H9 (cell line): ENCODE measurements at regions not wholly inside any gene's neighbourhood (a gene's known extent, or its start where the extent isn't known, plus 50 kb on each side); places are given as distances from the start of the nearest gene placed in this dataset.

Source experiments
- DNase-seq: peaks from one replicate; pipeline ENCODE4 v3.0.0-alpha.2; 2017
- H2AFZ ChIP-seq: one replicate; pipeline ENCODE4 v1.6.1; 2013; ENCODE audit warnings: mild to moderate bottlenecking, low read length, control low read depth, moderate library complexity
- H2AK5ac ChIP-seq: 2 replicates; pipeline ENCODE4 v1.6.1; 2013; ENCODE audit warnings: low read length, control low read depth, mixed read lengths; ENCODE audit not compliant: insufficient read length
- H2BK120ac ChIP-seq: one replicate; pipeline ENCODE4 v1.6.1; 2013; ENCODE audit warnings: low read depth, mild to moderate bottlenecking, low read length, control low read depth, inconsistent platforms; ENCODE audit not compliant: poor library complexity, severe bottlenecking
- H2BK12ac ChIP-seq: 2 replicates; pipeline ENCODE4 v1.6.1; 2013; ENCODE audit warnings: low read length, control low read depth, mixed read lengths, low read depth; ENCODE audit not compliant: insufficient read length
- H2BK15ac ChIP-seq: 2 replicates; pipeline ENCODE4 v1.6.1; 2013; ENCODE audit warnings: low read depth, low read length, control low read depth
- H2BK20ac ChIP-seq: one replicate; pipeline ENCODE4 v1.6.1; 2013; ENCODE audit warnings: low read depth, mild to moderate bottlenecking, low read length, control low read depth, inconsistent platforms; ENCODE audit not compliant: poor library complexity, severe bottlenecking
- H2BK5ac ChIP-seq: 2 replicates; pipeline ENCODE4 v1.6.1; 2013; ENCODE audit warnings: low read length, control low read depth, mixed read lengths; ENCODE audit not compliant: insufficient read length
- H3K14ac ChIP-seq: 2 replicates; pipeline ENCODE4 v1.6.1; 2013; ENCODE audit warnings: low read length, control low read depth; ENCODE audit not compliant: insufficient read depth
- H3K18ac ChIP-seq: 2 replicates; pipeline ENCODE4 v1.6.1; 2013; ENCODE audit warnings: low read depth, mild to moderate bottlenecking, mixed read lengths, low read length, control low read depth; ENCODE audit not compliant: insufficient read length
- H3K23ac ChIP-seq: 2 replicates; pipeline ENCODE4 v1.6.1; 2013; ENCODE audit warnings: low read length, control low read depth, mixed read lengths, low read depth; ENCODE audit not compliant: insufficient read length
- H3K23me2 ChIP-seq: 2 replicates; pipeline ENCODE4 v1.6.1; 2013; ENCODE audit warnings: low read depth, mild to moderate bottlenecking, mixed read lengths, low read length, control low read depth; ENCODE audit not compliant: insufficient read length, poor library complexity, severe bottlenecking
- H3K27ac ChIP-seq: 2 replicates; pipeline ENCODE4 v1.5.1; 2013; ENCODE audit warnings: low read length, control low read depth, mixed read lengths, low read depth; ENCODE audit not compliant: insufficient read length
- H3K27me3 ChIP-seq: 2 replicates; pipeline ENCODE4 v1.6.1; 2013; ENCODE audit warnings: low read length, control low read depth, inconsistent platforms; ENCODE audit not compliant: insufficient read depth
- H3K4ac ChIP-seq: 2 replicates; pipeline ENCODE4 v1.6.1; 2013; ENCODE audit warnings: low read depth, mild to moderate bottlenecking, control low read depth, inconsistent platforms, low read length, moderate library complexity
- H3K4me1 ChIP-seq: 2 replicates; pipeline ENCODE4 v1.6.1; 2013; ENCODE audit warnings: low read length, control low read depth, inconsistent platforms; ENCODE audit not compliant: insufficient read depth
- H3K4me2 ChIP-seq: 2 replicates; pipeline ENCODE4 v1.6.1; 2013; ENCODE audit warnings: low read length, control low read depth, mixed read lengths; ENCODE audit not compliant: insufficient read length, insufficient read depth
- H3K56ac ChIP-seq: 2 replicates; pipeline ENCODE4 v1.6.1; 2013; ENCODE audit warnings: low read depth, mild to moderate bottlenecking, mixed read lengths, low read length, control low read depth; ENCODE audit not compliant: insufficient read length
- H3K79me1 ChIP-seq: 2 replicates; pipeline ENCODE4 v1.6.1; 2013; ENCODE audit warnings: low read depth, mild to moderate bottlenecking, moderate library complexity, low read length, control low read depth, inconsistent platforms; ENCODE audit not compliant: insufficient read depth, poor library complexity, severe bottlenecking
- H3K79me2 ChIP-seq: 2 replicates; pipeline ENCODE4 v1.6.1; 2013; ENCODE audit warnings: low read length, control low read depth, inconsistent platforms; ENCODE audit not compliant: insufficient read depth
- H3K9ac ChIP-seq: 2 replicates; pipeline ENCODE4 v1.6.1; 2013; ENCODE audit warnings: low read length, control low read depth, mixed read lengths; ENCODE audit not compliant: insufficient read length; ENCODE audit errors: extremely low read depth
- H3K9me3 ChIP-seq: one replicate; pipeline ENCODE4 v1.6.1; 2013; ENCODE audit warnings: low read depth, low read length, inconsistent platforms; ENCODE audit not compliant: control insufficient read depth
- H3T11ph ChIP-seq: one replicate; pipeline ENCODE4 v1.6.1; 2013; ENCODE audit warnings: mild to moderate bottlenecking, low read length, control low read depth, inconsistent platforms
- H4K20me1 ChIP-seq: one replicate; pipeline ENCODE4 v1.6.1; 2013; ENCODE audit not compliant: control insufficient read depth, insufficient read length, insufficient read depth
- H4K5ac ChIP-seq: 2 replicates; pipeline ENCODE4 v1.6.1; 2013; ENCODE audit warnings: low read depth, mild to moderate bottlenecking, mixed read lengths, low read length, control low read depth; ENCODE audit not compliant: insufficient read length
- H4K8ac ChIP-seq: replicated peaks from 2 replicates; pipeline ENCODE4 v1.6.1; 2013; ENCODE audit warnings: low read length, control low read depth, mixed read lengths, low read depth; ENCODE audit not compliant: insufficient read length
- H4K91ac ChIP-seq: 2 replicates; pipeline ENCODE4 v1.6.1; 2013; ENCODE audit warnings: low read depth, mild to moderate bottlenecking, moderate library complexity, mixed read lengths, low read length, control low read depth; ENCODE audit not compliant: insufficient read length
- H3K27ac Mint-ChIP-seq, 3 experiments: 2 replicates in 2 of 3; 3 replicates in 1 of 3; pipeline ENCODE4 v1.8.0; 2020 to 2021; ENCODE audit warnings: mixed read lengths in 3 of 3, mild to moderate bottlenecking in 1 of 3, moderate library complexity in 1 of 3
- H3K27me3 Mint-ChIP-seq: 2 replicates; pipeline ENCODE4 v1.8.0; 2021; ENCODE audit warnings: low read depth, mild to moderate bottlenecking, moderate library complexity, mixed read lengths
- H3K36me3 Mint-ChIP-seq, 3 experiments: 2 replicates in 2 of 3; 3 replicates in 1 of 3; pipeline ENCODE4 v1.8.0; 2020 to 2021; ENCODE audit warnings: low read depth in 3 of 3, mixed read lengths in 3 of 3; ENCODE audit not compliant: insufficient read depth in 1 of 3
- H3K4me1 Mint-ChIP-seq, 2 experiments: 2 replicates each; pipeline ENCODE4 v1.8.0; 2020; ENCODE audit warnings: mixed read lengths in 2 of 2
- H3K4me3 Mint-ChIP-seq, 2 experiments: 2 replicates in 1 of 2; 3 replicates in 1 of 2; pipeline ENCODE4 v1.8.0; 2020 to 2021; ENCODE audit warnings: mild to moderate bottlenecking in 2 of 2, mixed read lengths in 2 of 2, moderate library complexity in 1 of 2
- H3K9me3 Mint-ChIP-seq, 2 experiments: 2 replicates in 1 of 2; 3 replicates in 1 of 2; pipeline ENCODE4 v1.8.0; 2020; ENCODE audit warnings: mild to moderate bottlenecking in 2 of 2, mixed read lengths in 2 of 2, moderate library complexity in 1 of 2
- WGBS: extraction: QIAGEN DNeasy Blood & Tissue Kit; methylation state at CpG from one replicate; pipeline ENCODE4 v1.1.7; 2013; ENCODE audit warnings: missing lambda C conversion rate, low lambda C conversion rate, mixed read lengths; ENCODE audit not compliant: insufficient read length; ENCODE audit errors: extremely low coverage; 5-methylcytosine and 5-hydroxymethylcytosine counted together
- TF ChIP-seq, protein P1 (sequence below): fragments of 200-600 bp; sonication (generic); conservative IDR thresholded peaks from 3 replicates; pipeline ENCODE4 v1.8.0; 2021; ENCODE audit warnings: antibody characterized with exemption, mild to moderate bottlenecking

DNA sequence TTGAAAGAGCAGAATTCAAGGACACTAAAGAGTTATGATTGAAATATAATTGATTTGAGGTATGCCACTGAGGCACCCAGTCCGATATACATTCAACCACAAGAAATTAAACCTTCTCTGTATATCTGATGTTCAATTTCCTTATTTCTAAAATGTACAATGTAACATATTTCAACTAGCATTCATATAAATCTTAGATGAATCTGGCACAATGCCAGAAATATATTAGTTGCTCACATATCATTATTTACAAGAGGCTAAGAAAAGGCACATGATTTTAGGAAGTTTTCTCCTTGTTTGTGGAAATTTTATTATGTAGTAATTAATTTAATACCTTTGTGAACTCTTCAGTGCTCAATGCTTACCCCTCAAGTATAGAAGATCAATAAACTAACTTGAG lies 532.3 kb downstream of the KCNA4 start:
- Histone ChIP-seq H2AK5ac (no peak overlapping the region), H3K27me3 (no peaks in the 10 kb centered on the region), H4K91ac (no peak overlapping the region), H3K4me1 (no peaks in the 10 kb centered on the region), H3T11ph (no peak overlapping the region), H3K56ac (no peak overlapping the region), H3K4ac (no peak overlapping the region), H3K23ac (no peak overlapping the region), H3K18ac (no peak overlapping the region), H3K9ac (no peak overlapping the region), H3K79me1 (no peaks in the 10 kb centered on the region), H3K27ac (no peak overlapping the region), H2BK15ac (no peak overlapping the region), H2BK5ac (no peak overlapping the region), H4K20me1 (no peaks in the 10 kb centered on the region), H3K79me2 (no peaks in the 10 kb centered on the region), H3K9me3 (no peaks in the 10 kb centered on the region), H2BK20ac (no peak overlapping the region), H4K8ac (no peak overlapping the region), H3K23me2 (no peaks in the 10 kb centered on the region), H2BK120ac (no peak overlapping the region), H2AFZ (no peak overlapping the region), H4K5ac (no peak overlapping the region), H3K14ac (no peak overlapping the region), H3K4me2 (no peak overlapping the region), H2BK12ac (no peak overlapping the region)
- Mint-ChIP-seq H3K27me3 (no peaks in the 10 kb centered on the region; the same call in 1 of the 2 replicates), H3K36me3 (no peaks in the 10 kb centered on the region), H3K9me3 (no peaks in the 10 kb centered on the region), H3K4me1 (no peaks in the 10 kb centered on the region), H3K4me3 (no peak overlapping the region), H3K27ac (no peak overlapping the region)
- TF ChIP-seq, protein P1, sequence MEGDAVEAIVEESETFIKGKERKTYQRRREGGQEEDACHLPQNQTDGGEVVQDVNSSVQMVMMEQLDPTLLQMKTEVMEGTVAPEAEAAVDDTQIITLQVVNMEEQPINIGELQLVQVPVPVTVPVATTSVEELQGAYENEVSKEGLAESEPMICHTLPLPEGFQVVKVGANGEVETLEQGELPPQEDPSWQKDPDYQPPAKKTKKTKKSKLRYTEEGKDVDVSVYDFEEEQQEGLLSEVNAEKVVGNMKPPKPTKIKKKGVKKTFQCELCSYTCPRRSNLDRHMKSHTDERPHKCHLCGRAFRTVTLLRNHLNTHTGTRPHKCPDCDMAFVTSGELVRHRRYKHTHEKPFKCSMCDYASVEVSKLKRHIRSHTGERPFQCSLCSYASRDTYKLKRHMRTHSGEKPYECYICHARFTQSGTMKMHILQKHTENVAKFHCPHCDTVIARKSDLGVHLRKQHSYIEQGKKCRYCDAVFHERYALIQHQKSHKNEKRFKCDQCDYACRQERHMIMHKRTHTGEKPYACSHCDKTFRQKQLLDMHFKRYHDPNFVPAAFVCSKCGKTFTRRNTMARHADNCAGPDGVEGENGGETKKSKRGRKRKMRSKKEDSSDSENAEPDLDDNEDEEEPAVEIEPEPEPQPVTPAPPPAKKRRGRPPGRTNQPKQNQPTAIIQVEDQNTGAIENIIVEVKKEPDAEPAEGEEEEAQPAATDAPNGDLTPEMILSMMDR = no peak
- WGBS = no CpG with 5 or more reads among the region's 1 CpG
- no peak for DNase-seq
